CD4-positive, alpha-beta T cell treated with Interferon alpha-2 for 1 hour (primary cell): ENCODE measurements at regions not wholly inside any gene's neighbourhood (a gene's known extent, or its start where the extent isn't known, plus 50 kb on each side); places are given as distances from the start of the nearest gene placed in this dataset.

ENCODE experiments used
- DNase-seq, 2 donors: peaks; one replicate each; pipeline ENCODE4 v3.0.0-alpha.2; 2020 to 2022

GRCh38 chr3:28109829-28110228, 131.6 kb upstream of the CMC1 start:
- DNase-seq = no peak

- no peak for DNase-seq
Measured at GRCh38 chr3:28110869-28111268, 130.6 kb upstream of the CMC1 start.

GRCh38 chr3:28114893-28115292, 126.5 kb upstream of the CMC1 start:
- no peak for DNase-seq

- DNase-seq = no peak
Measured at GRCh38 chr3:28115316-28115715, 126.1 kb upstream of the CMC1 start.

GRCh38 chr3:28117598-28117997, 123.8 kb upstream of the CMC1 start:
- no peak for DNase-seq

- DNase-seq = no peak
Measured at GRCh38 chr3:28118087-28118486, 123.3 kb upstream of the CMC1 start.

GRCh38 chr3:28122227-28122626, 119.2 kb upstream of the CMC1 start:
- no peak for DNase-seq

GRCh38 chr3:28124882-28125281, 116.5 kb upstream of the CMC1 start:
- no peak for DNase-seq

GRCh38 chr3:28125342-28125741, 116.1 kb upstream of the CMC1 start:
- no peak for DNase-seq

GRCh38 chr3:28130836-28131235, 110.6 kb upstream of the CMC1 start:
- DNase-seq = no peak

GRCh38 chr3:28132941-28133340, 108.5 kb upstream of the CMC1 start:
- no peak for DNase-seq

GRCh38 chr3:28134198-28134597, 107.2 kb upstream of the CMC1 start:
- DNase-seq = no peak

- no peak for DNase-seq
Measured at GRCh38 chr3:28134792-28135375, 106.5 kb upstream of the CMC1 start.

GRCh38 chr3:28136607-28137216, 104.7 kb upstream of the CMC1 start:
- DNase-seq = no peak

GRCh38 chr3:28138043-28138610, 103.3 kb upstream of the CMC1 start:
- DNase-seq = no peak

GRCh38 chr3:28139288-28139687, 102.1 kb upstream of the CMC1 start:
- DNase-seq = no peak

- no peak for DNase-seq
Measured at GRCh38 chr3:28139967-28140634, 101.3 kb upstream of the CMC1 start.

GRCh38 chr3:28140664-28141063, 100.8 kb upstream of the CMC1 start:
- no peak for DNase-seq

GRCh38 chr3:28149960-28150359, 91.5 kb upstream of the CMC1 start:
- DNase-seq = no peak

- DNase-seq = no peak
Measured at GRCh38 chr3:28150465-28151206, 90.8 kb upstream of the CMC1 start.

GRCh38 chr3:28151207-28151550, 90.2 kb upstream of the CMC1 start:
- DNase-seq = no peak

- peak in 1 of 2 donors; percentile 9 for DNase-seq
Measured at GRCh38 chr3:28151608-28152228, 89.7 kb upstream of the CMC1 start.

- DNase-seq = no peak
Measured at GRCh38 chr3:28155631-28156030, 85.8 kb upstream of the CMC1 start.
